T47D (cell line): ENCODE measurements at regions not wholly inside any gene's neighbourhood (a gene's known extent, or its start where the extent isn't known, plus 50 kb on each side); places are given as distances from the start of the nearest gene placed in this dataset.
A peak's percentile ranks its signal among the peaks of the same experiment; 100 is the strongest.
"Not testable (repeated sequence)": the region's sequence is repeated elsewhere in the genome, so short reads cannot be mapped to it uniquely, and the experiment has no call there.

ENCODE experiments used
- DNase-seq, 2 experiments: peaks; one replicate each; pipeline versions ENCODE4 v3.0.0 to v3.0.0-alpha.2; 2011 to 2012; ENCODE audit warnings: low read depth in 1 of 2, low spot score in 1 of 2
- JUND ChIP-seq: IDR thresholded peaks from 2 replicates; pipeline ENCODE4 v1.6.1; 2012; ENCODE audit warnings: low read depth
- in situ Hi-C: cut with HindIII; loops from 2 replicates; pipeline ENCODE4 v1.10.0; 2016; ENCODE audit warnings: low sequenced_read_pairs, low pct_unique_long_range_greater_than_20kb

- DNase-seq = no peak
- in situ Hi-C loops = no loop called here
- TF ChIP-seq JUND = no peak
Observed at GRCh38 chr1:195733408-195733807, 874.8 kb downstream of the KCNT2 start.

- in situ Hi-C loops = no loop called here
- no peak for TF ChIP-seq JUND
- DNase-seq = no peak
Observed at GRCh38 chr1:195731385-195731784, 876.9 kb downstream of the KCNT2 start.

GRCh38 chr1:195723796-195724194, 884.4 kb downstream of the KCNT2 start:
- in situ Hi-C loops = no loop called here
- no peak for DNase-seq
- no peak for TF ChIP-seq JUND

GRCh38 chr1:195722852-195723795, 885.1 kb downstream of the KCNT2 start:
- DNase-seq, in situ Hi-C loops: not testable (repeated sequence)

GRCh38 chr1:195722146-195722545, 886.1 kb downstream of the KCNT2 start:
- in situ Hi-C loops, DNase-seq: not testable (repeated sequence)

GRCh38 chr1:195721210-195721971, 886.8 kb downstream of the KCNT2 start:
- in situ Hi-C loops = no loop called here
- DNase-seq = no peak
- no peak for TF ChIP-seq JUND

- no peak for TF ChIP-seq JUND
- peak; percentile 54 to 58 for DNase-seq
- in situ Hi-C loops = no loop called here
Observed at GRCh38 chr1:195717651-195718050, 890.6 kb downstream of the KCNT2 start.

GRCh38 chr1:195715652-195716051, 892.6 kb downstream of the KCNT2 start:
- DNase-seq = no peak
- TF ChIP-seq JUND = no peak
- in situ Hi-C loops = no loop called here

GRCh38 chr1:195714248-195714647, 894.0 kb downstream of the KCNT2 start:
- no peak for TF ChIP-seq JUND
- no peak for DNase-seq
- in situ Hi-C loops = no loop called here

GRCh38 chr1:195709821-195710220, 898.4 kb downstream of the KCNT2 start:
- DNase-seq = no peak
- in situ Hi-C loops = no loop called here

GRCh38 chr1:195704028-195704427, 904.2 kb downstream of the KCNT2 start:
- in situ Hi-C loops = no loop called here
- no peak for DNase-seq
- TF ChIP-seq JUND = no peak

More at GRCh38 chr1:195709821-195710220, 898.4 kb downstream of the KCNT2 start:
- TF ChIP-seq JUND = no peak

- TF ChIP-seq JUND = no peak
- in situ Hi-C loops = no loop called here
- DNase-seq = no peak
Observed at GRCh38 chr1:195701149-195701548, 907.1 kb downstream of the KCNT2 start.

- no peak for TF ChIP-seq JUND
- in situ Hi-C loops = no loop called here
- DNase-seq = no peak
Observed at GRCh38 chr1:195697130-195697529, 911.1 kb downstream of the KCNT2 start.
